SK-N-SH (cell line): ENCODE measurements at regions not wholly inside any gene's neighbourhood (a gene's known extent, or its start where the extent isn't known, plus 50 kb on each side); places are given as distances from the start of the nearest gene placed in this dataset.
"Not testable (repeated sequence)": the region's sequence is repeated elsewhere in the genome, so short reads cannot be mapped to it uniquely, and the experiment has no call there.

Experiments
- CTCF ChIA-PET: fragments of 300-600, 350-600 bp; formaldehyde crosslinking; extraction: SDS; loops from one replicate; lab custom pipeline; 2021; lab: Yijun Ruan, JAX
- POLR2A ChIA-PET: fragments of 350-600 bp; sonication (Branson Sonifier 250); formaldehyde crosslinking; extraction: SDS; loops from one replicate; lab custom pipeline; 2020; ENCODE audit warnings: antibody characterized with exemption, inconsistent platforms; lab: Yijun Ruan, JAX
- DNase-seq: peaks from one replicate; pipeline ENCODE4 v3.0.0; 2012
- H2AFZ ChIP-seq: fragments of 200-600 bp; sonication (generic); 2 replicates; pipeline ENCODE4 v1.8.1; 2016; ENCODE audit warnings: antibody characterized with exemption, mild to moderate bottlenecking, low read depth
- H3F3A ChIP-seq: fragments of 200-600 bp; sonication (generic); replicated peaks from 2 replicates; pipeline ENCODE3; 2016; ENCODE audit warnings: antibody characterized with exemption, mild to moderate bottlenecking; ENCODE audit not compliant: insufficient read depth
- H3K27ac ChIP-seq, 2 experiments: fragments of 200-500 bp in 1 of 2; fragments of 200-600 bp in 1 of 2; sonication (Bioruptor generic) in 1 of 2; sonication (generic), shearing (Covaris generic) in 1 of 2; 2 replicates each; pipeline versions ENCODE4 v1.5.1 to v1.6.1; 2014 to 2016; ENCODE audit warnings: low read depth in 2 of 2, inconsistent platforms in 1 of 2, low read length in 1 of 2, mild to moderate bottlenecking in 1 of 2, mixed read lengths in 1 of 2
- H3K27me3 ChIP-seq: fragments of 200-600 bp; sonication (generic), shearing (Covaris generic); 2 replicates; pipeline ENCODE4 v1.6.1; 2016; ENCODE audit warnings: mixed run types; ENCODE audit not compliant: insufficient read depth
- H3K36me3 ChIP-seq, 2 experiments: fragments of 200-500 bp in 1 of 2; fragments of 200-600 bp in 1 of 2; sonication (Bioruptor generic) in 1 of 2; sonication (generic) in 1 of 2; replicated peaks in 1 of 2; 2 replicates each; pipeline versions ENCODE3 to v1.5.1; 2014 to 2016; ENCODE audit warnings: low read length in 1 of 2, mild to moderate bottlenecking in 1 of 2; ENCODE audit not compliant: insufficient read depth in 2 of 2, control insufficient read depth in 1 of 2
- H3K4me1 ChIP-seq, 2 experiments: fragments of 200-500 bp in 1 of 2; fragments of 200-600 bp in 1 of 2; sonication (Bioruptor generic) in 1 of 2; sonication (generic), shearing (Covaris generic) in 1 of 2; 2 replicates each; pipeline versions ENCODE4 v1.5.1 to v1.6.1; 2014 to 2016; ENCODE audit warnings: low read depth in 1 of 2, low read length in 1 of 2, mixed run types in 1 of 2; ENCODE audit not compliant: insufficient read depth in 2 of 2, control insufficient read depth in 1 of 2
- H3K4me2 ChIP-seq: fragments of 200-600 bp; sonication (generic), shearing (Covaris generic); 2 replicates; pipeline ENCODE4 v1.6.1; 2017; ENCODE audit warnings: mixed run types
- H3K4me3 ChIP-seq, 2 experiments: fragments of 200-500 bp in 1 of 2; fragments of 200-600 bp in 1 of 2; sonication (Bioruptor generic) in 1 of 2; sonication (generic), shearing (Covaris generic) in 1 of 2; 2 replicates each; pipeline versions ENCODE4 v1.5.1 to v1.8.1; 2014 to 2016; ENCODE audit warnings: low read depth in 2 of 2, inconsistent platforms in 1 of 2, low read length in 1 of 2, mild to moderate bottlenecking in 1 of 2, mixed read lengths in 1 of 2, moderate library complexity in 1 of 2
- H3K79me2 ChIP-seq: fragments of 200-600 bp; sonication (generic); 2 replicates; pipeline ENCODE4 v1.8.1; 2017; ENCODE audit warnings: mild to moderate bottlenecking; ENCODE audit not compliant: insufficient read depth
- H3K9ac ChIP-seq: fragments of 200-600 bp; sonication (generic); 2 replicates; pipeline ENCODE4 v1.6.1; 2017; ENCODE audit warnings: mixed run types
- H3K9me2 ChIP-seq: fragments of 200-600 bp; sonication (generic); 2 replicates; pipeline ENCODE4 v1.6.1; 2017; ENCODE audit warnings: mixed run types
- H3K9me3 ChIP-seq: fragments of 200-600 bp; sonication (generic); 2 replicates; pipeline ENCODE4 v1.6.1; 2017; ENCODE audit warnings: mixed run types, mild to moderate bottlenecking, moderate library complexity
- H4K20me1 ChIP-seq: fragments of 200-600 bp; sonication (generic); 2 replicates; pipeline ENCODE4 v1.6.1; 2017; ENCODE audit warnings: mild to moderate bottlenecking, mixed run types; ENCODE audit not compliant: insufficient read depth
- EZH2phosphoT487 ChIP-seq: fragments of 200-600 bp; sonication (generic); IDR thresholded peaks from 2 replicates; pipeline ENCODE4 v1.6.1; 2017; ENCODE audit warnings: low read depth, mixed run types, mild to moderate bottlenecking, antibody characterized with exemption, moderate library complexity, borderline replicate concordance
- GABPA ChIP-seq: IDR thresholded peaks from 2 replicates; pipeline ENCODE4 v1.4.0; 2012; ENCODE audit warnings: low read depth, mild to moderate bottlenecking
- GATA2 ChIP-seq: sonication (generic); formaldehyde crosslinking; IDR thresholded peaks from 2 replicates; pipeline ENCODE4 v1.5.0; 2020; ENCODE audit warnings: mild to moderate bottlenecking, missing genetic modification reagents
- IRF3 ChIP-seq: fragments of 150-350 bp; IDR thresholded peaks from 2 replicates; pipeline ENCODE4 v1.6.1; 2016; ENCODE audit warnings: mild to moderate bottlenecking, low read depth, low read length
- JUND ChIP-seq: IDR thresholded peaks from 2 replicates; pipeline ENCODE4 v1.4.0; 2012
- NFIC ChIP-seq: IDR thresholded peaks from 2 replicates; pipeline ENCODE4 v1.4.0; 2012; ENCODE audit warnings: borderline replicate concordance
- NRF1 ChIP-seq: IDR thresholded peaks from 2 replicates; pipeline ENCODE4 v1.6.1; 2012; ENCODE audit warnings: low read depth, mild to moderate bottlenecking, low read length
- PBX3 ChIP-seq: IDR thresholded peaks from 2 replicates; pipeline ENCODE4; 2012
- RCOR1 ChIP-seq: fragments of 150-350 bp; IDR thresholded peaks from 2 replicates; pipeline ENCODE4 v1.6.1; 2017; ENCODE audit warnings: antibody characterized with exemption, low read length
- REST ChIP-seq: IDR thresholded peaks from 2 replicates; pipeline ENCODE4 v1.6.1; 2012; ENCODE audit warnings: mild to moderate bottlenecking, low read depth, low read length, moderate library complexity
- TAF1 ChIP-seq: IDR thresholded peaks from 2 replicates; pipeline ENCODE4 v1.6.1; 2012; ENCODE audit warnings: low read depth, mild to moderate bottlenecking, low read length, moderate library complexity, borderline replicate concordance
- TCF12 ChIP-seq: IDR thresholded peaks from 2 replicates; pipeline ENCODE4 v1.4.0; 2012
- YY1 ChIP-seq: IDR thresholded peaks from 2 replicates; pipeline ENCODE4 v1.4.0; 2012; ENCODE audit warnings: low read depth, mild to moderate bottlenecking
- WGBS: methylation state at CpG from one replicate; pipeline ENCODE4 v1.1.6; 2017; ENCODE audit warnings: low lambda C conversion rate; 5-methylcytosine and 5-hydroxymethylcytosine counted together

GRCh38 chr4:134622199-134622598, 420.6 kb upstream of the PABPC4L start:
- no peaks in the 10 kb centered on the region for H3K4me1 ChIP-seq
- WGBS = 94% methylated on average over 2 of the region's 2 CpGs
- no peaks in the 10 kb centered on the region for H3F3A ChIP-seq

GRCh38 chr4:134621715-134622114, 420.1 kb upstream of the PABPC4L start:
- 66% methylated on average over 5 of the region's 5 CpGs for WGBS
- H4K20me1 ChIP-seq, H3K27me3 ChIP-seq, H3K4me3 ChIP-seq, H3F3A ChIP-seq, CTCF ChIA-PET, H3K36me3 ChIP-seq, DNase-seq, H3K4me2 ChIP-seq, H2AFZ ChIP-seq, H3K79me2 ChIP-seq, H3K4me1 ChIP-seq, POLR2A ChIA-PET, H3K9me3 ChIP-seq, H3K9ac ChIP-seq, H3K27ac ChIP-seq, H3K9me2 ChIP-seq: not testable (repeated sequence)

More at GRCh38 chr4:134622199-134622598, 420.6 kb upstream of the PABPC4L start:
- ChIA-PET POLR2A (no interaction called here), CTCF (no interaction called here)
- DNase-seq = no peak
- no peaks in the 10 kb centered on the region for H4K20me1 ChIP-seq
- H3K4me3 ChIP-seq = no peak overlapping the region
- H3K27me3 ChIP-seq = no peaks in the 10 kb centered on the region
- H2AFZ ChIP-seq = no peak overlapping the region
- no peaks in the 10 kb centered on the region for H3K9me3 ChIP-seq
- no peak overlapping the region for H3K27ac ChIP-seq
- no peak for TF ChIP-seq EZH2phosphoT487
- no peak for TF ChIP-seq NFIC
- no peak for TF ChIP-seq TCF12
- TF ChIP-seq IRF3 = no peak
- no peak for TF ChIP-seq JUND
- TF ChIP-seq GABPA = no peak
- no peak for TF ChIP-seq GATA2
- TF ChIP-seq TAF1 = no peak
- no peak for TF ChIP-seq RCOR1
- no peak for TF ChIP-seq PBX3
- no peak for TF ChIP-seq REST
- TF ChIP-seq YY1 = no peak
- TF ChIP-seq NRF1 = no peak
- TF ChIP-seq, all 33 proteins: peak for 0
- no peaks in the 10 kb centered on the region for H3K36me3 ChIP-seq
- no peaks in the 10 kb centered on the region for H3K9me2 ChIP-seq
- H3K9ac ChIP-seq = no peak overlapping the region
- no peaks in the 10 kb centered on the region for H3K79me2 ChIP-seq
- H3K4me2 ChIP-seq = no peak overlapping the region
